ENCODE measurements at regions not wholly inside any gene's neighbourhood (a gene's known extent, or its start where the extent isn't known, plus 50 kb on each side); places are given as distances from the start of the nearest gene placed in this dataset.

GRCh38 chr11:8826139-8826786, 84.7 kb upstream of the AKIP1 start:
- TF ChIP-seq CTCF (conservative IDR thresholded peaks at IDR 0.05; ENCODE audit: low read length), result no peak
- TF ChIP-seq EZH2phosphoT487 (IDR thresholded peaks at IDR 0.05; ENCODE audit: borderline replicate concordance, low read depth, low read length), result no peak

Data from OCI-LY7 (cell line).